PC-3 (cell line): ENCODE measurements at regions not wholly inside any gene's neighbourhood (a gene's known extent, or its start where the extent isn't known, plus 50 kb on each side); places are given as distances from the start of the nearest gene placed in this dataset.

ENCODE experiments used
- ATAC-seq: fragments of 200-7000 bp; cut with Tn5 transposase; 2 replicates; pipeline ENCODE4 v1.9.1; 2020; ENCODE audit warnings: mild to moderate bottlenecking, moderate library complexity
- BruUV-seq: library from RNA; stranded (reverse); fragments of 400-500 nt; replicated peaks from 2 replicates; lab custom pipeline; 2021; lab: Mats Ljungman, UMichigan
- CTCF ChIA-PET: fragments of 300-600 bp; sonication (Branson Sonifier 250); formaldehyde crosslinking; loops from one replicate; lab custom pipeline; 2022; ENCODE audit warnings: antibody characterized with exemption; lab: Charles Lee
- POLR2A ChIA-PET: fragments of 300-600 bp; sonication (Branson Sonifier 250); formaldehyde crosslinking; loops from one replicate; lab custom pipeline; 2022; ENCODE audit warnings: antibody characterized with exemption; ENCODE audit not compliant: unreplicated experiment; lab: Charles Lee
- DNase-seq: peaks from one replicate; pipeline ENCODE4 v3.0.0-alpha.2; 2015
- H2AFZ ChIP-seq: fragments of 300-600 bp; sonication (generic); 2 replicates; pipeline ENCODE4 v1.6.0; 2016; ENCODE audit warnings: antibody characterized with exemption, low read length
- H3F3A ChIP-seq: fragments of 300-600 bp; sonication (generic); one replicate; pipeline ENCODE4 v1.6.0; 2017; ENCODE audit warnings: antibody characterized with exemption, low read length, control low read depth, mild to moderate bottlenecking; ENCODE audit not compliant: unreplicated experiment
- H3K27ac ChIP-seq: fragments of 300-600 bp; sonication (generic); 2 replicates; pipeline ENCODE4 v1.5.1; 2016; ENCODE audit warnings: mild to moderate bottlenecking, low read length
- H3K27me3 ChIP-seq: fragments of 300-600 bp; sonication (generic); 2 replicates; pipeline ENCODE4 v1.6.1; 2016; ENCODE audit warnings: low read length, mixed read lengths
- H3K36me3 ChIP-seq: fragments of 300-600 bp; sonication (generic); 2 replicates; pipeline ENCODE4 v1.6.1; 2016; ENCODE audit warnings: low read depth, mixed run types, low read length, mixed read lengths
- H3K4me1 ChIP-seq: fragments of 300-600 bp; sonication (generic); 2 replicates; pipeline ENCODE4 v1.5.1; 2016; ENCODE audit warnings: low read length; ENCODE audit not compliant: insufficient read depth
- H3K4me2 ChIP-seq: fragments of 300-600 bp; sonication (generic); 2 replicates; pipeline ENCODE4 v1.6.0; 2016; ENCODE audit warnings: low read length
- H3K4me3 ChIP-seq: fragments of 300-600 bp; sonication (generic); 2 replicates; pipeline ENCODE4 v1.5.1; 2016; ENCODE audit warnings: mild to moderate bottlenecking, low read length, mixed read lengths
- H3K79me2 ChIP-seq: fragments of 300-600 bp; sonication (generic); 2 replicates; pipeline ENCODE4 v1.6.1; 2017; ENCODE audit warnings: low read length, mixed read lengths
- H3K9ac ChIP-seq: fragments of 300-600 bp; sonication (generic); 2 replicates; pipeline ENCODE4 v1.6.0; 2016; ENCODE audit warnings: mild to moderate bottlenecking, low read length
- H3K9me2 ChIP-seq: fragments of 300-600 bp; sonication (generic); replicated peaks from 2 replicates; pipeline ENCODE4 v1.6.1; 2016; ENCODE audit warnings: mixed run types, low read length, mixed read lengths
- H3K9me3 ChIP-seq: fragments of 300-600 bp; sonication (generic); 2 replicates; pipeline ENCODE4 v1.6.1; 2016; ENCODE audit warnings: low read length, mixed read lengths
- H4K20me1 ChIP-seq: fragments of 300-600 bp; sonication (generic); 2 replicates; pipeline ENCODE4 v1.6.1; 2016; ENCODE audit warnings: low read length, mixed read lengths
- CTCF ChIP-seq: fragments of 300-600 bp; sonication (generic); conservative IDR thresholded peaks from 2 replicates; pipeline ENCODE4 v1.5.1; 2017; ENCODE audit warnings: antibody characterized with exemption, low read depth, mild to moderate bottlenecking, low read length
- EZH2 ChIP-seq: fragments of 300-600 bp; sonication (generic); IDR thresholded peaks from one replicate; pipeline ENCODE4 v1.6.1; 2017; ENCODE audit warnings: antibody characterized with exemption, mild to moderate bottlenecking, low read length; ENCODE audit not compliant: unreplicated experiment
- EZH2phosphoT487 ChIP-seq: fragments of 300-600 bp; sonication (generic); IDR thresholded peaks from 2 replicates; pipeline ENCODE4 v1.6.1; 2018; ENCODE audit warnings: mild to moderate bottlenecking, antibody characterized with exemption, low read length, borderline replicate concordance
- intact Hi-C: fragments of 100-400 bp; cut with micrococcal nuclease; formaldehyde crosslinking; loops from 2 replicates; pipeline ENCODE4 v1.9.0; 2023

GRCh38 chr2:222795450-222796357 is 65.1 kb upstream of the ACSL3 start:
- peak overlapping the region; percentile 25; the same call in 1 of the 2 replicates for H3K4me3 ChIP-seq
- no TSS peak for BruUV-seq
- intact Hi-C loops = loop anchor here (1.0 to 5.0 kb wide), 6 partner anchors 47 to 108 kb away; no protein-coding TSS in a partner anchor
- ChIA-PET CTCF (interaction anchor here (1.1 to 1.8 kb wide), 2 partner anchors 66 to 101 kb away, joined by 3 to 13 read pairs; no protein-coding TSS in a partner anchor), POLR2A (no interaction called here)
- TF ChIP-seq CTCF (no peak), EZH2phosphoT487 (no peak), EZH2 (no peak)
- H3K9me3 ChIP-seq = no peaks in the 10 kb centered on the region
- peak; percentile 47 for DNase-seq
- peak overlapping the region; percentile 41; the same call in 1 of the 2 replicates for H2AFZ ChIP-seq
- H3K79me2 ChIP-seq = no peaks in the 10 kb centered on the region
- H3F3A ChIP-seq = peaks cover 11% of the 10 kb centered on the region
- H3K4me2 ChIP-seq = peak overlapping the region; percentile 66
- H3K4me1 ChIP-seq = peaks cover 26% of the 10 kb centered on the region
- ATAC-seq = peak; percentile 65
- H3K27ac ChIP-seq = peak overlapping the region; percentile 93
- H3K9me2 ChIP-seq = no peaks in the 10 kb centered on the region
- H4K20me1 ChIP-seq = no peaks in the 10 kb centered on the region
- peak overlapping the region; percentile 63 for H3K9ac ChIP-seq
- no peaks in the 10 kb centered on the region for H3K36me3 ChIP-seq
- no peaks in the 10 kb centered on the region for H3K27me3 ChIP-seq

GRCh38 chr2:222796413-222797103 is 64.3 kb upstream of the ACSL3 start:
- Histone ChIP-seq H3K4me2 (peak overlapping the region; percentile 66), H3K27me3 (no peaks in the 10 kb centered on the region), H3K36me3 (no peaks in the 10 kb centered on the region), H2AFZ (peak overlapping the region; percentile 41; the same call in 1 of the 2 replicates), H3K79me2 (no peaks in the 10 kb centered on the region), H3K9ac (peak overlapping the region; percentile 63), H3K9me2 (no peaks in the 10 kb centered on the region), H4K20me1 (no peaks in the 10 kb centered on the region), H3K4me1 (peaks cover 26% of the 10 kb centered on the region), H3F3A (peaks cover 11% of the 10 kb centered on the region), H3K27ac (peak overlapping the region; percentile 93), H3K4me3 (peak overlapping the region; percentile 25; the same call in 1 of the 2 replicates), H3K9me3 (no peaks in the 10 kb centered on the region)
- intact Hi-C loops = loop anchor here (1.0 to 5.0 kb wide), 6 partner anchors 46 to 107 kb away; no protein-coding TSS in a partner anchor
- ChIA-PET POLR2A (interaction anchor here (0.6 to 1.1 kb wide), 4 partner anchors 39 to 69 kb away, joined by 3 to 4 read pairs (median 3); no protein-coding TSS in a partner anchor), CTCF (interaction anchor here (0.7 to 1.8 kb wide), 8 partner anchors 33 to 163 kb away, joined by 3 to 13 read pairs (median 6); no protein-coding TSS in a partner anchor)
- peak; percentile 87 for DNase-seq
- no peak for TF ChIP-seq EZH2
- no peak for TF ChIP-seq EZH2phosphoT487
- no peak for TF ChIP-seq CTCF
- peak; percentile 90 for ATAC-seq
- BruUV-seq = TSS peak; percentile 32
